MCF 10A (cell line): ENCODE measurements at regions not wholly inside any gene's neighbourhood (a gene's known extent, or its start where the extent isn't known, plus 50 kb on each side); places are given as distances from the start of the nearest gene placed in this dataset.

Source experiments
- BruUV-seq: library from RNA; stranded (reverse); fragments of 400-500 nt; replicated peaks from 2 replicates; lab custom pipeline; 2021; lab: Mats Ljungman, UMichigan
- CTCF ChIA-PET: fragments of 300-600 bp; sonication (Branson Sonifier 250); formaldehyde crosslinking; extraction: SDS; loops from one replicate; lab custom pipeline; 2021; ENCODE audit warnings: antibody characterized with exemption, inconsistent platforms; lab: Yijun Ruan, JAX
- POLR2A ChIA-PET: fragments of 300-600, 350-650 bp; sonication (Branson Sonifier 250); formaldehyde crosslinking; extraction: SDS; loops from one replicate; lab custom pipeline; 2020; ENCODE audit warnings: antibody characterized with exemption, inconsistent platforms; lab: Yijun Ruan, JAX
- DNase-seq: peaks from one replicate; pipeline ENCODE4 v3.0.0-alpha.2; 2018; ENCODE audit not compliant: unreplicated experiment
- H3K27ac Mint-ChIP-seq: one replicate; pipeline ENCODE4 v1.8.0; 2022; ENCODE audit warnings: mild to moderate bottlenecking, low read depth, mixed read lengths; ENCODE audit not compliant: unreplicated experiment
- H3K27me3 Mint-ChIP-seq: one replicate; pipeline ENCODE4 v1.8.0; 2022; ENCODE audit warnings: mixed read lengths; ENCODE audit not compliant: insufficient read depth, unreplicated experiment
- H3K36me3 Mint-ChIP-seq: one replicate; pipeline ENCODE4 v1.8.0; 2022; ENCODE audit warnings: mild to moderate bottlenecking, moderate library complexity, mixed read lengths; ENCODE audit not compliant: insufficient read depth, unreplicated experiment
- H3K4me1 Mint-ChIP-seq: one replicate; pipeline ENCODE4 v1.8.0; 2022; ENCODE audit warnings: mixed read lengths; ENCODE audit not compliant: insufficient read depth, unreplicated experiment
- H3K4me3 Mint-ChIP-seq: one replicate; pipeline ENCODE4 v1.8.0; 2022; ENCODE audit warnings: mild to moderate bottlenecking, moderate library complexity, mixed read lengths; ENCODE audit not compliant: unreplicated experiment
- H3K9me3 Mint-ChIP-seq: one replicate; pipeline ENCODE4 v1.8.0; 2022; ENCODE audit warnings: mixed read lengths; ENCODE audit not compliant: unreplicated experiment
- intact Hi-C: fragments of 100-400 bp; cut with micrococcal nuclease; formaldehyde crosslinking; loops from 2 replicates; pipeline ENCODE4 v1.14.1; 2022
- TF ChIP-seq, protein P1 (sequence below): fragments of 200-600 bp; IDR thresholded peaks from one replicate; pipeline ENCODE4 v1.8.0; 2022; ENCODE audit warnings: antibody characterized with exemption, mild to moderate bottlenecking; ENCODE audit not compliant: unreplicated experiment

DNA sequence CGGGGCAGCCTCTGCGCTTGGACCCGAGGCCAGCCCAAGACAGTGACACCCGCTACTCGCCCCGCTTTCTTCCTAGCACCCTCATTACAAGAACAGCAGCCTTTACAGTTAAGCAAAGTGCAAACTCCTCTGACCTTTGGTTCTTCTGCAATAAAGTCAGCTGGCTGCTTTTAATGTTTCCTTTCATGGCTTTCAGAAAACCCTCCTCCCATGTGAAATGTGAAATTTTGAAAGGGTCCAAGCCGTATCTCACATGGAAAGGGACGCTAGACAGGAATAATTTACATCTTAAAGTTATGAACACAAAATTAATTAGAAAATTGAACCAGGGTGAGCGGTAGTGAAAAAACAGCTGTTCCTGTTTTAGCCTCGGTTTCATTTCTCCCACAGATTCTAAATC is 520.1 kb upstream of the FRG1 start:
- peaks cover 8% of the 10 kb centered on the region for H3K9me3 Mint-ChIP-seq
- POLR2A ChIA-PET: interaction anchor here (0.6 kb wide), 1 partner anchor 77 kb away, joined by 5 read pairs; no protein-coding TSS in a partner anchor
- BruUV-seq: no TSS peak
- no peak overlapping the region for H3K27ac Mint-ChIP-seq
- TF ChIP-seq, protein P1, sequence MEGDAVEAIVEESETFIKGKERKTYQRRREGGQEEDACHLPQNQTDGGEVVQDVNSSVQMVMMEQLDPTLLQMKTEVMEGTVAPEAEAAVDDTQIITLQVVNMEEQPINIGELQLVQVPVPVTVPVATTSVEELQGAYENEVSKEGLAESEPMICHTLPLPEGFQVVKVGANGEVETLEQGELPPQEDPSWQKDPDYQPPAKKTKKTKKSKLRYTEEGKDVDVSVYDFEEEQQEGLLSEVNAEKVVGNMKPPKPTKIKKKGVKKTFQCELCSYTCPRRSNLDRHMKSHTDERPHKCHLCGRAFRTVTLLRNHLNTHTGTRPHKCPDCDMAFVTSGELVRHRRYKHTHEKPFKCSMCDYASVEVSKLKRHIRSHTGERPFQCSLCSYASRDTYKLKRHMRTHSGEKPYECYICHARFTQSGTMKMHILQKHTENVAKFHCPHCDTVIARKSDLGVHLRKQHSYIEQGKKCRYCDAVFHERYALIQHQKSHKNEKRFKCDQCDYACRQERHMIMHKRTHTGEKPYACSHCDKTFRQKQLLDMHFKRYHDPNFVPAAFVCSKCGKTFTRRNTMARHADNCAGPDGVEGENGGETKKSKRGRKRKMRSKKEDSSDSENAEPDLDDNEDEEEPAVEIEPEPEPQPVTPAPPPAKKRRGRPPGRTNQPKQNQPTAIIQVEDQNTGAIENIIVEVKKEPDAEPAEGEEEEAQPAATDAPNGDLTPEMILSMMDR: no peak
- H3K4me1 Mint-ChIP-seq: no peaks in the 10 kb centered on the region
- DNase-seq: no peak
- H3K27me3 Mint-ChIP-seq: no peaks in the 10 kb centered on the region
- CTCF ChIA-PET: interaction anchor here (1.9 kb wide), 1 partner anchor 10 kb away, joined by 6 read pairs; no protein-coding TSS in a partner anchor
- H3K4me3 Mint-ChIP-seq: no peak overlapping the region
- intact Hi-C loops: no loop called here
- H3K36me3 Mint-ChIP-seq: no peaks in the 10 kb centered on the region

DNA sequence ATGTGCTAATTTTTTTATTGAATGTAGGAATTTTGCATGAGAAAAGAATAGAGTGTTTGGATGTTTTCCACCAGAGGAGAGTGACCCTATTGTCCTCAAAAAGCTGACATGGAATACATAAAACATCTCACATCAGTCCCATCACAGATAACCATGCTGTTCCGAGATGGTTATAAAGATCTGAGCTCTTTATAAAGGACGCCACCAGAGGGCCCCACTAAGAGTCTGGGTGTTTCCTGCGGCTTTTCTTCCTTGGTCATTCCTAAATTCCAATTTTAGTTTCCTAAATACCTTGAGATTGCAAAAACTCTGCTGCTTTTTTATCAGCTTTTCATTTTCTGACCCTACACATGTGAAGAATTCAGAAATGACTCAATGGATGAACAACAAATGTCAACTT is 504.5 kb upstream of the FRG1 start:
- H3K4me3 Mint-ChIP-seq: no peak overlapping the region
- peaks cover 7% of the 10 kb centered on the region for H3K9me3 Mint-ChIP-seq
- ChIA-PET CTCF (interaction anchor here (0.5 to 0.7 kb wide), 3 partner anchors 80 to 357 kb away, joined by 3 read pairs; no protein-coding TSS in a partner anchor), POLR2A (no interaction called here)
- peaks cover 6% of the 10 kb centered on the region for H3K4me1 Mint-ChIP-seq
- BruUV-seq: no TSS peak
- TF ChIP-seq, protein P1: no peak
- no peaks in the 10 kb centered on the region for H3K36me3 Mint-ChIP-seq
- DNase-seq: peak; percentile 9
- intact Hi-C loops: loop anchor here (10.0 kb wide), 1 partner anchor 359 kb away; no protein-coding TSS in a partner anchor
- no peaks in the 10 kb centered on the region for H3K27me3 Mint-ChIP-seq
- H3K27ac Mint-ChIP-seq: no peak overlapping the region

DNA sequence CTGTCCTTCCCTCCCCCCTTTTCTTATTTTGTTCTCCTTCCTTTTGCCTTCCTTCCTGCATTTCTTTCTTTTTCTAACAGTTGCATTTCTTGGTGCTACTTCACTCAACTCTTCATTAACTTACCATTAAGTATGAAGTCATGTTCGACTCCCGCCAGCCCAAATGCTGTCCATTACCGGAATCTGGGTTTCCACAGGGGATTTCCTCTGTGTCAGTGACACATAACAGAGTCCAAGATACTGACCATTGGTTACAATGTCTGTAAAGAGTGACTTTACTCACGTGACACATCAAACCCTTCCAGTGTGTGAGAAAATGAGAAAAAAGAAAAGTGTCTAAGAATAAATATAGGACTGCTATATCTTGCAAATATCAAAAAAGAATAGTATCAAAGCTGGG is 500.0 kb upstream of the FRG1 start:
- CTCF ChIA-PET: no interaction called here
- H3K4me3 Mint-ChIP-seq: no peak overlapping the region

DNA sequence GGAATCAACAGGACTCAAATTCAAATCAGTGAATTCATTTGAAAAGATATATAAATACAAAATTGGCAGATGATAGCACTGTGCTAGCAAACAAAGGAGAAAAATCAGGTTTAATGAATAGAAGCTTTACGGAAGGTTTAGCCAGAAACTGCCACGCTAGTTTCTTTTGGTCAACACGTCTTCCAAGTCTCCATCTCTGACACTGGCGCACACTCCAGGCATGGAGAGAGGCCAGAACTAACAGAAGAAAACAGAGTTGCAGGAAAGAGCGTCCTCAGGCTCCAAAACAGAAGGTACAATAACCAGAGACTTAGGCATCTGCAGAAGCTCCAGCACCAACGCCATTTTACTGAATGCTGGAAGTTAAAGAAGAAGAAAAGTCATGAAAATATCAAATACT is 497.3 kb upstream of the FRG1 start:
- POLR2A ChIA-PET: interaction anchor here (0.5 kb wide), 1 partner anchor 122 kb away, joined by 3 read pairs; no protein-coding TSS in a partner anchor
- Mint-ChIP-seq H3K36me3 (no peaks in the 10 kb centered on the region), H3K4me1 (peaks cover 5% of the 10 kb centered on the region), H3K4me3 (no peak overlapping the region), H3K9me3 (peaks cover 2% of the 10 kb centered on the region), H3K27ac (no peak overlapping the region), H3K27me3 (no peaks in the 10 kb centered on the region)
- intact Hi-C loops: no loop called here
- DNase-seq: no peak
- TF ChIP-seq, protein P1: no peak
- no TSS peak for BruUV-seq
- CTCF ChIA-PET: no interaction called here

More for the DNA sequence above, 500.0 kb upstream of the FRG1 start:
- POLR2A ChIA-PET: interaction anchor here (0.5 kb wide), 1 partner anchor 72 kb away, joined by 4 read pairs; no protein-coding TSS in a partner anchor
- H3K9me3 Mint-ChIP-seq: peaks cover 4% of the 10 kb centered on the region
- no peak for DNase-seq
- TF ChIP-seq, protein P1: no peak
- no peaks in the 10 kb centered on the region for H3K36me3 Mint-ChIP-seq
- no TSS peak for BruUV-seq
- H3K4me1 Mint-ChIP-seq: peaks cover 10% of the 10 kb centered on the region
- H3K27ac Mint-ChIP-seq: no peak overlapping the region
- intact Hi-C loops: no loop called here
- H3K27me3 Mint-ChIP-seq: no peaks in the 10 kb centered on the region
